WERI-Rb-1 (cell line): ENCODE measurements at regions not wholly inside any gene's neighbourhood (a gene's known extent, or its start where the extent isn't known, plus 50 kb on each side); places are given as distances from the start of the nearest gene placed in this dataset.

Experiments used
- DNase-seq: peaks from one replicate; pipeline ENCODE4 v3.0.0-alpha.2; 2020
- H3K27ac ChIP-seq: fragments of 250-450 bp; sonication (Bioruptor Pico); 2 replicates; pipeline ENCODE4 v1.5.1; 2020; ENCODE audit warnings: mild to moderate bottlenecking, moderate library complexity
- H3K27me3 ChIP-seq: fragments of 250-450 bp; sonication (Bioruptor Pico); 2 replicates; pipeline ENCODE4 v1.5.1; 2021; ENCODE audit warnings: mild to moderate bottlenecking, low read depth, moderate library complexity; ENCODE audit not compliant: insufficient read depth, severe bottlenecking
- H3K36me3 ChIP-seq: fragments of 250-450 bp; sonication (Bioruptor Pico); 2 replicates; pipeline ENCODE4 v1.5.1; 2020; ENCODE audit warnings: mild to moderate bottlenecking, moderate library complexity
- H3K4me3 ChIP-seq: 2 replicates; pipeline ENCODE4 v1.5.1; 2011; ENCODE audit warnings: low read depth, mild to moderate bottlenecking, control low read depth, low read length
- H3K9me3 ChIP-seq: fragments of 250-450 bp; sonication (Bioruptor Pico); 2 replicates; pipeline ENCODE4 v1.5.1; 2021; ENCODE audit warnings: mild to moderate bottlenecking, moderate library complexity; ENCODE audit not compliant: severe bottlenecking
- TF ChIP-seq, protein P1 (sequence below): IDR thresholded peaks from 2 replicates; pipeline ENCODE4 v1.5.1; 2011; ENCODE audit warnings: low read depth, mild to moderate bottlenecking, control low read depth, inconsistent platforms, low read length

DNA sequence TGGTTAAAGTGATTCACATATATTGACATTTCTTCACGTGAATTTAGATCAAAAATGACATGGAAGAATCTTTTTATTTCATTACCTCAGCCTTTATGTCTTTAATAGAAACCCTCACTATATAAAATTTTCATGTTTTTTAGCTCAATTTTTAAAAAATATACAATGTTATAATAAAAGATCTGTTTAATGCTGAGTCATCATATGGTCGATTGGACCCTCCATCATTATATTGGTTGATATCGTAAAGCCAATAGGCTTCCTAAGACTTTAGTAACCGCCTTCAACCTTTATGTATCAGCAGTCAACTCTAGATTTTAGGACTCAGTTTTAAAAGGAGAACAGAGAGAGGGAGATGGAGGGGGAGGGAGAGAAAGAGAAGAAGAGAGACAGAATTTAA, 162.3 kb upstream of the FERD3L start:
- Histone ChIP-seq H3K4me3 (no peak overlapping the region), H3K27me3 (no peaks in the 10 kb centered on the region), H3K27ac (no peak overlapping the region), H3K9me3 (no peaks in the 10 kb centered on the region), H3K36me3 (no peaks in the 10 kb centered on the region)
- DNase-seq: no peak
- TF ChIP-seq, protein P1, sequence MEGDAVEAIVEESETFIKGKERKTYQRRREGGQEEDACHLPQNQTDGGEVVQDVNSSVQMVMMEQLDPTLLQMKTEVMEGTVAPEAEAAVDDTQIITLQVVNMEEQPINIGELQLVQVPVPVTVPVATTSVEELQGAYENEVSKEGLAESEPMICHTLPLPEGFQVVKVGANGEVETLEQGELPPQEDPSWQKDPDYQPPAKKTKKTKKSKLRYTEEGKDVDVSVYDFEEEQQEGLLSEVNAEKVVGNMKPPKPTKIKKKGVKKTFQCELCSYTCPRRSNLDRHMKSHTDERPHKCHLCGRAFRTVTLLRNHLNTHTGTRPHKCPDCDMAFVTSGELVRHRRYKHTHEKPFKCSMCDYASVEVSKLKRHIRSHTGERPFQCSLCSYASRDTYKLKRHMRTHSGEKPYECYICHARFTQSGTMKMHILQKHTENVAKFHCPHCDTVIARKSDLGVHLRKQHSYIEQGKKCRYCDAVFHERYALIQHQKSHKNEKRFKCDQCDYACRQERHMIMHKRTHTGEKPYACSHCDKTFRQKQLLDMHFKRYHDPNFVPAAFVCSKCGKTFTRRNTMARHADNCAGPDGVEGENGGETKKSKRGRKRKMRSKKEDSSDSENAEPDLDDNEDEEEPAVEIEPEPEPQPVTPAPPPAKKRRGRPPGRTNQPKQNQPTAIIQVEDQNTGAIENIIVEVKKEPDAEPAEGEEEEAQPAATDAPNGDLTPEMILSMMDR: no peak

DNA sequence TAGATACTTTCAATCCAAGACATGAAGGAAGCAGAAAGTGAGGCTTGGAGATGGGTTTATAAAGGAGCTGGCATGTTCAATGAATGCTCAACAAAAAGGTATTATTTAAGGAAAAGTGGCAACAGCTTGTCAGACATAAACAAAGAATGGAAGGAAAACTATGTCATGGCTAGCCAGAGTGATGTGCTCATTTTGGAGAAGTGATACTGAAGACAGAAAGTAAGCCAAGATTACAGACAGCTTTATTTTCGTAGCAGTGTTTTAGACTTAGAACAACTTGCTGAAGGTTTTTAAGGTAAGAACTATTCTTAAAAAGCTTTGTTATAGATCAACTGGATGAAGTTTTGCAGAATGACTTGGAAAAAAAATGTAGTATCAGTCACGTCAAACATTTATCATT, 160.5 kb upstream of the FERD3L start:
- Histone ChIP-seq H3K27ac (no peak overlapping the region), H3K9me3 (no peaks in the 10 kb centered on the region), H3K4me3 (no peak overlapping the region), H3K36me3 (no peaks in the 10 kb centered on the region), H3K27me3 (no peaks in the 10 kb centered on the region)
- DNase-seq: no peak
- TF ChIP-seq, protein P1: no peak

DNA sequence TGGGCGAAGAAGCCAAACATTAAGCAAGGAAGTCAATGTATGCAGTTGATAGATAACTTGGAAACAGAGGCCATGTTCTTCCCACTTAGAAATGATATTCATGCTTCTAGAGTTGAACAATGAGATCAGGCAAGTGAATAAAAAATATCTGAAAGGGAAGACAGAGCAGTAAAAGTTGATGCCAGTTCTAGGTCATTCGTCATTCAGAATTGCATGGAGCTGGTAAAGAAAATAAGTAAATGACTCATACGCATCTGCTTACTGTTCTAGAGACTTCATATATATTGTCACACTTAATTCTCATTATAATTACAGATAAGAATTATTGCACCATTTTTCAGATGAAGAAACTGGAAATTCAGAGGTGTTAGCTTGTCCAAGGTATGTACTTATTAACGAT, 158.9 kb upstream of the FERD3L start:
- no peak for DNase-seq
- TF ChIP-seq, protein P1: no peak
- H3K4me3 ChIP-seq: no peak overlapping the region

DNA sequence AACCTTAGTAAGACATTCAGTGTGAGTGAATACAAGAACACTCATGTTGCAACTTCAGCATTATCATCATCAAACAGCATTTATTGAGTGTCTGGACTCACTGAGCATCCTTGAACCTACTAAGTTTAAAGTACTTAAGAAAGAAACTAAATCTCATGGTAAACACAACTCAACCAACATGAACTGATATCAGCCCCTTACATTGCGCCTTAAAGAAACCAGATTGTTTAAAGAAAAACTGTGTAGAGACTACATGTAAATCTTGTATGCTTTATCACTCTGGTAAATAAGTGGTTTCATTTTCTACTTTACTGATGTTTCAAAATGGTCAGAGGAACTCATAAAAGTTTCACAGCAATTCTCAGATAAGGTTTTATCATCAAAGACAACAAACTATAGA, 157.5 kb upstream of the FERD3L start:
- Histone ChIP-seq H3K27me3 (no peaks in the 10 kb centered on the region), H3K36me3 (no peaks in the 10 kb centered on the region), H3K9me3 (no peaks in the 10 kb centered on the region), H3K4me3 (no peak overlapping the region), H3K27ac (no peak overlapping the region)
- TF ChIP-seq, protein P1: no peak
- no peak for DNase-seq

More for the DNA sequence above, 158.9 kb upstream of the FERD3L start:
- no peaks in the 10 kb centered on the region for H3K9me3 ChIP-seq
- H3K27ac ChIP-seq: no peak overlapping the region
- H3K27me3 ChIP-seq: no peaks in the 10 kb centered on the region
- H3K36me3 ChIP-seq: no peaks in the 10 kb centered on the region

DNA sequence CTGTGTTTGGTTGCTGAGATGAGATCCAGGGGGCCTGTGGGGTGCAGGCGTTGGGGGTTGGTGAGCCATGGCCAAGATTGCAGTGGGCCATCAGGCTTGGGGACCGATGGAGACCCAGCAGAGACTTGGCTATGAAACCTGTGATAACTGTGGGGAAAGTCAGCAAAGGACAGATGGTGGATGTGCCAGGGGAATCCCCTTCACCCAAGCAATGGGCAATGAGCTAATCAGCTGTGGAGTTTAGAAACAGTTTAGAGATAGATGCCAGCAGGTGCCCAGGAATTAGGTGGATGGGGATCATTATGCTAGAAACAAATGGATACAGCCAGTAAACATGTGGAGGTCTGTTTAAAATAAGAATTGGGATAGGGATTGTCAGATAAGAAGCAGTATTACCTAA, 151.4 kb upstream of the FERD3L start:
- DNase-seq: no peak
- H3K27ac ChIP-seq: no peak overlapping the region
- TF ChIP-seq, protein P1: no peak
- no peaks in the 10 kb centered on the region for H3K9me3 ChIP-seq
- no peaks in the 10 kb centered on the region for H3K27me3 ChIP-seq
- no peaks in the 10 kb centered on the region for H3K36me3 ChIP-seq
- H3K4me3 ChIP-seq: no peak overlapping the region

GRCh38 chr7:19295376-19295775, 150.2 kb upstream of the FERD3L start:
- TF ChIP-seq, protein P1: no peak
- H3K27ac ChIP-seq: no peak overlapping the region
- no peak overlapping the region for H3K4me3 ChIP-seq
- no peaks in the 10 kb centered on the region for H3K36me3 ChIP-seq
- H3K27me3 ChIP-seq: no peaks in the 10 kb centered on the region
- no peaks in the 10 kb centered on the region for H3K9me3 ChIP-seq
- DNase-seq: no peak
